ENCODE measurements at regions not wholly inside any gene's neighbourhood (a gene's known extent, or its start where the extent isn't known, plus 50 kb on each side); places are given as distances from the start of the nearest gene placed in this dataset.

DNA sequence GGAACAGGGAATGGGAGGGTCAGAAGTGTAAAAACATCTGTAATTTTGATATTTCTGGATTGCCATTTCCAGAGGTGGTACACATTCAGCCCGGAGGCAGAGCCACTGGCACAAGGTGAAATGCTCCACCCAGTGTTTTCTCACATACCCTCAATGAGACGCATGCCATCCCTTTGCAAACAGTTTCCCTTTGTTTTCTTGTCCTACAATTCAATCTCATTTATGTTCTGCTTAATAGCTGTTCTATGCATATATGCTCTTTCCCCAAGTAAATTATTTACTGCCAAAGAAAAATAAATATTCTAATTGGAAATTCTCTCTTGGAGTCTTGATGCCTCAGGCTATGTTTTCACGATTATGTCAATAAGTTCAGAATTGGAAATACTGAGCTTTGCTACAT is 369.7 kb upstream of the AKR1E2 start:
- no peaks in the 10 kb centered on the region for H3K9me3 ChIP-seq (ENCODE audit: control insufficient read depth, low read length)
- H3K9ac ChIP-seq (ENCODE audit: low read length): no peak overlapping the region
- no peaks in the 10 kb centered on the region for H3K36me3 ChIP-seq (ENCODE audit: control insufficient read depth, insufficient read depth, low read length)
- no peaks in the 10 kb centered on the region for H3K27me3 ChIP-seq (ENCODE audit: control insufficient read depth, insufficient read depth, low read length)
- no peak overlapping the region for H3K4me3 ChIP-seq (ENCODE audit: low read length)
- no peaks in the 10 kb centered on the region for H3K4me1 ChIP-seq (ENCODE audit: control insufficient read depth, insufficient read depth, low read length)

DNA sequence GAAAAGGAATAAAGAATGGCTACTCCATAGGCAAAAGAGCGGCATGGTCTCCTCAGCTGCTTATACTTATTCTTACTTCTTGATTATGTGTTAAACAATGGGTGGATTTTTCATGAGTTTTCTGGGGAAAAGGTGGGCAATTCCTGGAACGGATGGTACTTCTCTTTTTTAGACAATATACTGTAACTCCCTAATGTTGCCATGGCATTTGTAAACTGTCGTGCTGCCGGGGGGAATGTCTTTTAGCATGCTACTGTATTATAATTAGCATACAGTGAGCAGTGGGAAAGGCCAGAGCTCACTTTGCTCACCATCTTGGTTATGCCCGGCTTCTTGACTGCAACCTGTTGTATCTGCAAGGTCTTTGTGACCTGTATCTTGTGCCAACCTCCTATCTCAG is 372.1 kb upstream of the AKR1E2 start:
- no peaks in the 10 kb centered on the region for H3K9me3 ChIP-seq (ENCODE audit: control insufficient read depth, low read length)
- no peak overlapping the region for H3K9ac ChIP-seq (ENCODE audit: low read length)
- H3K4me1 ChIP-seq (ENCODE audit: control insufficient read depth, insufficient read depth, low read length): no peaks in the 10 kb centered on the region
- H3K27me3 ChIP-seq (ENCODE audit: control insufficient read depth, insufficient read depth, low read length): no peaks in the 10 kb centered on the region
- no peaks in the 10 kb centered on the region for H3K36me3 ChIP-seq (ENCODE audit: control insufficient read depth, insufficient read depth, low read length)
- no peak overlapping the region for H3K4me3 ChIP-seq (ENCODE audit: low read length)

DNA sequence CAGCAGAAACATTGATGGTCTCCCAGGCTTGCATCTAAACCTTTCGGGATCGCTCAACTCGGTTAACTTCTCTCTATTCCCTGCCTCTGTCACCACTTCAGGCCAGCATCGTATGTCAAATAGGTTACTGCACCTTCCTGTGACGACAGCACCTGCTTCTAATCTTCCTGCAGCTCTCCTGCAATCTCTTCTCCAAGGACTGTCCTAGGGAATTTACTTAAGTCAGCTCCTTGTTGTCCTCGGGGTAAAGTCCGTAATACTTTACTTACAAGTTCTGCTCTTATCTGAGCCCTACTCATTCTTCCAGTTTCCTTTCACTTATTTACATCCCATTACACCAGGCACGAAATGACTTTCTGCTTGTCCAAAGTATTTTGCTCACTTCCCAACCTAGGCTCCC is 372.7 kb upstream of the AKR1E2 start:
- H3K4me3 ChIP-seq (ENCODE audit: low read length): no peak overlapping the region
- no peaks in the 10 kb centered on the region for H3K27me3 ChIP-seq (ENCODE audit: control insufficient read depth, insufficient read depth, low read length)
- H3K4me1 ChIP-seq (ENCODE audit: control insufficient read depth, insufficient read depth, low read length): no peaks in the 10 kb centered on the region
- H3K9me3 ChIP-seq (ENCODE audit: control insufficient read depth, low read length): no peaks in the 10 kb centered on the region
- H3K36me3 ChIP-seq (ENCODE audit: control insufficient read depth, insufficient read depth, low read length): no peaks in the 10 kb centered on the region
- H3K9ac ChIP-seq (ENCODE audit: low read length): no peak overlapping the region

DNA sequence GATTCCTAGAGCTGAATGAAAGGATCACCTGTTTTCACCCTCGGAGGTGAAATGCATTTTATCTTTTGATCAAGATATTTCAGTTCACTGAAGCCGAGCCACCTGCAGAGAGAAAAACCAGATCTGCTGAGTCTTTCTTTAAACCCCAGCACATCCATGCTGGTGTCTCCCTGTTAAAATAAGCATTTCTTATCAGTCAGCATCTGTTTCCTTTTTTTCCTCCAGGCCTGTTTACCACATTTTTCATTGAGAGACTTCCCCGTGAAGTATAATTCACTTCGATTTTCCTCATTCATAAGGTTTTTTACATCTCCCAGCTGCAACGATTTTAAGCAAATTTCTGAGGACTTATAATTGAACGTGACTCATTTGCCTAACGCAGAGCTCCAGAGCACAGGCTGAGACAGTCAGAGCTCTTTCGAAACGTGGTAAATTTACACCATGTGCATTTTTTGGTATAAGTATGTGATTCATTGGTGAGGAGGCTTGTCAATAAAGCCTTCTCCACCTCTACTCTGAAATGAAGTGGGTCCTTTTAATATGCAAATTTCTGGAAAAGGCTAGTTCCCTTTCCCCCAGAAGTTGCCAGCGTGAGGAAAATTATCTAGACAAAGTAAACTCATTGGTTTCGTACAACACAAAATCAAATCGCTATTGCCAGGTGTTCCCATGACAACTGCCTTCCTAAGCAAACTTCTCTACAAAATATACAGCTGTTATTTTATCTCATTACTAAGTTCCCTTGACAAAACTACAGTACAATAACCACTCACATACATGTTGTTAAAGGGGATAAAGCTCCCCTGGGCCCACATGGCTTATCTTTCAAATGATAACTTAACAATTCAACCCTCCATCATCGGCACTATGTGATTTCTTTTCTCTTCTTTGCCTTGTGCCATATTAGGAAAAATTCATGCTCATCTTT is 374.8 kb upstream of the AKR1E2 start:
- Histone ChIP-seq H3K36me3 (ENCODE audit: control insufficient read depth, insufficient read depth, low read length) (no peaks in the 10 kb centered on the region), H3K9ac (ENCODE audit: low read length) (no peak overlapping the region), H3K4me1 (ENCODE audit: control insufficient read depth, insufficient read depth, low read length) (no peaks in the 10 kb centered on the region), H3K4me3 (ENCODE audit: low read length) (no peak overlapping the region), H3K27me3 (ENCODE audit: control insufficient read depth, insufficient read depth, low read length) (no peaks in the 10 kb centered on the region), H3K9me3 (ENCODE audit: control insufficient read depth, low read length) (no peaks in the 10 kb centered on the region)

DNA sequence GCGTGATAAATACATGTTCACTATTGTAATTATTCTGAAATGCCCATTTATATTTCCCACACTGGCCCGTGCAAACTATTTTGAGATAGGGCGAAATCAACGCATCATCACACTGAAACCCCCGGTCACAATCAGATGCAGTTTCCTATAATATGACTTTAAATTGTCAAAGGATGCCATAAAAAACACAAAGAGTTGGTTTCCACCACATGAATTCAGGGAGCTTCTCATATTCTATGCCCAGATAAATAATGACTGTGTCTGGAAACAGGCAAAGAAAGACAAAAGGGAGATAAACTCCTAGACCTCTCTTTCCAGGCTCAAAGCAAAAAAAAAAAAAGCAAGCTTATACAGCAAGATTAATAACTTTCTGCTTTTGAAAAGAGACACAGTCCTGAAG is 375.8 kb upstream of the AKR1E2 start:
- Histone ChIP-seq H3K9me3 (ENCODE audit: control insufficient read depth, low read length) (no peaks in the 10 kb centered on the region), H3K9ac (ENCODE audit: low read length) (no peak overlapping the region), H3K36me3 (ENCODE audit: control insufficient read depth, insufficient read depth, low read length) (no peaks in the 10 kb centered on the region), H3K4me1 (ENCODE audit: control insufficient read depth, insufficient read depth, low read length) (no peaks in the 10 kb centered on the region), H3K4me3 (ENCODE audit: low read length) (no peak overlapping the region), H3K27me3 (ENCODE audit: control insufficient read depth, insufficient read depth, low read length) (no peaks in the 10 kb centered on the region)

DNA sequence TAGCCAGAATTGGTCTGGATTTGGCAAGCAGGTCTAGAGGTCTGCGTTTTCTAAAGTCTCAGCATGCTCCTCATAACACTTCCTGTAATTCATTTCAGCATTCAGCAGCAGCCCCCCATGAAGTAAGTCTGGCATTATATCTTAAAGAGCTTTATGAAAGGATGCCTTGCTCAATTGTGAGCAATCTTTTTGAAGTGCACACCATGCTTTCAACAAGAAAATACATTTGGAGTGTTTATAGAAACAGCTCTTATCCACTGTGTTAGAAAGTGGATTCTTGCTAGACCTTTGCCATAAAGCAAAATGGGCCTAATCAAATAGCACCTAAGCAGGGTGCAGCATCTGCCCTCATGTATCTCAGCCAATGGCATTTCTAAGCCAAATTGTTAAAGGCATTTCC is 378.0 kb upstream of the AKR1E2 start:
- Histone ChIP-seq H3K27me3 (ENCODE audit: control insufficient read depth, insufficient read depth, low read length) (no peaks in the 10 kb centered on the region), H3K36me3 (ENCODE audit: control insufficient read depth, insufficient read depth, low read length) (no peaks in the 10 kb centered on the region), H3K4me3 (ENCODE audit: low read length) (no peak overlapping the region), H3K9ac (ENCODE audit: low read length) (no peak overlapping the region), H3K4me1 (ENCODE audit: control insufficient read depth, insufficient read depth, low read length) (no peaks in the 10 kb centered on the region), H3K9me3 (ENCODE audit: control insufficient read depth, low read length) (no peaks in the 10 kb centered on the region)

DNA sequence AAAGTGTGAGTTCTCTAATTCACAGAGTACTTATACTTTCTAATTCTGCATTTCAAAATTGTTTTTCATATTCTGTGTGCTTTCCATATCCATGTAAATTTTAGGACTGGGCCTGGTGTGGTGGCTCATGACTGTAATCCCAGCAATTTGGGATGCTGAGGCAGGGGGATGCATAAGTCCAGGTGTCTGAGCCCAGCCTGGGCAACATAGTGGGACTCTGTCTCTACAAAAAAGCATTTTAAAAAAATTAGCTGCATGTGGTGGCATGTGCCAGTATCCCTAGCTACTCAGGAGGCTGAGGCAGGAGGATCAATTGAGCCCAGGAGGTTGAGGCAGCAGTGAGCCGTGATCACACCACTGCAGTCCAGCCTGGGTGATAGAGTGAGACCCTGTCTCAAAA is 382.6 kb upstream of the AKR1E2 start:
- no peaks in the 10 kb centered on the region for H3K4me1 ChIP-seq (ENCODE audit: control insufficient read depth, insufficient read depth, low read length)
- H3K9me3 ChIP-seq (ENCODE audit: control insufficient read depth, low read length): no peaks in the 10 kb centered on the region
- H3K9ac ChIP-seq (ENCODE audit: low read length): no peak overlapping the region
- no peak overlapping the region for H3K4me3 ChIP-seq (ENCODE audit: low read length)
- H3K27me3 ChIP-seq (ENCODE audit: control insufficient read depth, insufficient read depth, low read length): no peaks in the 10 kb centered on the region
- H3K36me3 ChIP-seq (ENCODE audit: control insufficient read depth, insufficient read depth, low read length): no peaks in the 10 kb centered on the region

DNA sequence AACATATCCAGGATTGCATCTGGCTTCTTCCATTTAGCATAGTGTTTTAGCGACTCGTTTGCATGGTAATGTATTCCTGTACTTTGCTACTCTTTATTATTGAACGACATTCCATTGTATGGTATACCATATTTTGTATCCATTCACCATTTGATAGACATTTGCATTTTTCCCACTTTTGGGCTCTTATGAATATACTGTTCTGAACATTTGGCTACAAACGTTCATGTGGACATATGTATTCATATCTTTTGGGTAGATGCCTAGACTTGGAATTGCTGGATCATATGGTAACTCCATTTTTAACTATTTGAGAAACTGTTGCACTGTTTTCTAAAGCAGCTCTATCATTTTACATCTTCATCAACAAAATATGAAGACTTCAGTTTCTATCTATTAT is 383.7 kb upstream of the AKR1E2 start:
- Histone ChIP-seq H3K36me3 (ENCODE audit: control insufficient read depth, insufficient read depth, low read length) (no peaks in the 10 kb centered on the region), H3K4me1 (ENCODE audit: control insufficient read depth, insufficient read depth, low read length) (no peaks in the 10 kb centered on the region), H3K9me3 (ENCODE audit: control insufficient read depth, low read length) (no peaks in the 10 kb centered on the region), H3K4me3 (ENCODE audit: low read length) (no peak overlapping the region), H3K9ac (ENCODE audit: low read length) (no peak overlapping the region), H3K27me3 (ENCODE audit: control insufficient read depth, insufficient read depth, low read length) (no peaks in the 10 kb centered on the region)

DNA sequence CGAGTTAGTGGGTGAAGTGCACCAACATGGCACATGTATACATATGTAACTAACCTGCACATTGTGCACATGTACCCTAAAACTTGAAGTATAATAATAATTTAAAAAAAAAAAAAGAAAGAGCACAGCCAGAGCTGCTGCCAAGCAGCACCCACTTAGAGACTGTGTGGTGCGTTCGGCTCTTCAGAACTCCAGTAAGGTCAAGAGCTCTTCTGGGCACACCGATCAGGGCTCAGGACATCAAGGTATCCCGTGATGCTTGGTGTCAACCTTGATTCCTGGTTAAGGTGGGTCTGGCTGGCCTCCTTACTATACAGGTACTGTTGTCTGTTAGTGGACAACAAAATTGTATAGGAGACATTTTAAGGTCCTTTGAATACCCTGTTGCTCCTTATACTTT is 385.7 kb upstream of the AKR1E2 start:
- H3K4me3 ChIP-seq (ENCODE audit: low read length): no peak overlapping the region
- no peaks in the 10 kb centered on the region for H3K9me3 ChIP-seq (ENCODE audit: control insufficient read depth, low read length)
- peaks cover 8% of the 10 kb centered on the region for H3K27me3 ChIP-seq (ENCODE audit: control insufficient read depth, insufficient read depth, low read length)
- H3K36me3 ChIP-seq (ENCODE audit: control insufficient read depth, insufficient read depth, low read length): no peaks in the 10 kb centered on the region
- no peaks in the 10 kb centered on the region for H3K4me1 ChIP-seq (ENCODE audit: control insufficient read depth, insufficient read depth, low read length)
- H3K9ac ChIP-seq (ENCODE audit: low read length): no peak overlapping the region

DNA sequence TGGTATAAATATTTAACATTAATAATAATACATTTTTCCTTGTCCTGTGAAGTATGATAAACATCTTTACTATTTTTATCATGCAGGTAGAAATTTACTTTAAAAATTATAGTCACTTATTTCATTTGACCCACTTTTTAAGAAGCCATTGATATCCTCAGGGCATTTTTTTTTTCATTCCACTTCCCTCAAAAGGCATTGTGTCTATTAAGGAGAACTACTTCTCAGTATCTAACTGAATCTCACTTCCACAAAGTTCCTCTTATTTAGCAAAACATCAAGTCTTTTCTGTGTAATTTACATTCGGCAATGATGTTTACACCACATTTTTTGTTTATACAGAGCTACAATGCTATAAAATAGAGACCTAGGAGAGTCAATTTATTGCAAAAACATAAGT is 388.2 kb upstream of the AKR1E2 start:
- peaks cover 8% of the 10 kb centered on the region for H3K27me3 ChIP-seq (ENCODE audit: control insufficient read depth, insufficient read depth, low read length)
- no peaks in the 10 kb centered on the region for H3K4me1 ChIP-seq (ENCODE audit: control insufficient read depth, insufficient read depth, low read length)
- H3K4me3 ChIP-seq (ENCODE audit: low read length): no peak overlapping the region

DNA sequence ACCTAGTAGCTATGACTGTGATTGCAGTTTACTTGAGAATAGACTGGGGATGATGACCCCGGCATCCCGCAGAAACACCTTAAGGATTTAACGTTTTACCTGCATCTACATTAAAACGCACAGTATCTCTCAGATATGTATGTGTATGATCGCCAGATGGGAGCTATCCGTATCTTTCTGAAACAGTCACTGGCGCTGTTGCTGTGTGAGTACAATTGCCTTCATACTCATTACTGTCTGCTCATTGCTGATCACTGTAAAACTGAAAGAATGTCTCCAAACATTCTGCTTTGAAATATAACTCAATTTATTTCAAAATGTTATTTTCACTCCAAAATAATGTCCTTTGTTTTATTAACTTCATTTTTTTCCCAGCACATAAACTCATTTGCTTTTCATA is 388.9 kb upstream of the AKR1E2 start:
- Histone ChIP-seq H3K4me1 (ENCODE audit: control insufficient read depth, insufficient read depth, low read length) (no peaks in the 10 kb centered on the region), H3K4me3 (ENCODE audit: low read length) (no peak overlapping the region), H3K36me3 (ENCODE audit: control insufficient read depth, insufficient read depth, low read length) (no peaks in the 10 kb centered on the region), H3K9ac (ENCODE audit: low read length) (no peak overlapping the region), H3K27me3 (ENCODE audit: control insufficient read depth, insufficient read depth, low read length) (peaks cover 8% of the 10 kb centered on the region), H3K9me3 (ENCODE audit: control insufficient read depth, low read length) (no peaks in the 10 kb centered on the region)

More for the DNA sequence above, 388.2 kb upstream of the AKR1E2 start:
- Histone ChIP-seq H3K9ac (ENCODE audit: low read length) (no peak overlapping the region), H3K36me3 (ENCODE audit: control insufficient read depth, insufficient read depth, low read length) (no peaks in the 10 kb centered on the region), H3K9me3 (ENCODE audit: control insufficient read depth, low read length) (no peaks in the 10 kb centered on the region)

DNA sequence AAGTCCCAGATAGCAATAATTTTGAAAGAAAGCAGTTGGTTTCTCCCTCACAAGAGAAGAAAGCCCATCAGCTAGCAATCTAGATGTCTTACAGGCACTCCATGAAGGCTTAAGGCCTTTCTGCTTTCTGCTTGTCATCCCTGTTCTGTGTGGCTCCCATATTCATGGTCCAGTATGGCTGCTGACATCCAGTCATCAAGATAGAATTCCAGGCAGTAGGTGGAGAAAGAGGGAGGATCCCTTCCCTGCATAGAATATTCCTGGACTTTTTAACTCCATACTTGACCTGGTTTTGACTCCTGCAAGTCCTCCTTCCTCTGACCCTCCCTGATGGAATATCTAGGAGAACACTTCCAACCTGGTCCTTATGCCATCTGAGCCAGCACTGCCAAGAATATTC is 389.9 kb upstream of the AKR1E2 start:
- H3K4me1 ChIP-seq (ENCODE audit: control insufficient read depth, insufficient read depth, low read length): no peaks in the 10 kb centered on the region
- H3K4me3 ChIP-seq (ENCODE audit: low read length): no peak overlapping the region
- no peaks in the 10 kb centered on the region for H3K9me3 ChIP-seq (ENCODE audit: control insufficient read depth, low read length)
- peaks cover 8% of the 10 kb centered on the region for H3K27me3 ChIP-seq (ENCODE audit: control insufficient read depth, insufficient read depth, low read length)
- no peaks in the 10 kb centered on the region for H3K36me3 ChIP-seq (ENCODE audit: control insufficient read depth, insufficient read depth, low read length)
- H3K9ac ChIP-seq (ENCODE audit: low read length): no peak overlapping the region
